NCI-H2227 (cell line): ENCODE measurements at regions not wholly inside any gene's neighbourhood (a gene's known extent, or its start where the extent isn't known, plus 50 kb on each side); places are given as distances from the start of the nearest gene placed in this dataset.
A peak's percentile ranks its signal among the peaks of the same experiment; 100 is the strongest.
"Not testable (repeated sequence)": the region's sequence is repeated elsewhere in the genome, so short reads cannot be mapped to it uniquely, and the experiment has no call there.

Source experiments
- DNase-seq: peaks from one replicate; lab custom pipeline; 2025; ENCODE audit not compliant: unreplicated experiment; lab: John Stamatoyannopoulos, UW

- DNase-seq = no peak
These were observed 83.3 kb upstream of the SIRPA start for GRCh38 chr20:1811621-1812498.

DNA sequence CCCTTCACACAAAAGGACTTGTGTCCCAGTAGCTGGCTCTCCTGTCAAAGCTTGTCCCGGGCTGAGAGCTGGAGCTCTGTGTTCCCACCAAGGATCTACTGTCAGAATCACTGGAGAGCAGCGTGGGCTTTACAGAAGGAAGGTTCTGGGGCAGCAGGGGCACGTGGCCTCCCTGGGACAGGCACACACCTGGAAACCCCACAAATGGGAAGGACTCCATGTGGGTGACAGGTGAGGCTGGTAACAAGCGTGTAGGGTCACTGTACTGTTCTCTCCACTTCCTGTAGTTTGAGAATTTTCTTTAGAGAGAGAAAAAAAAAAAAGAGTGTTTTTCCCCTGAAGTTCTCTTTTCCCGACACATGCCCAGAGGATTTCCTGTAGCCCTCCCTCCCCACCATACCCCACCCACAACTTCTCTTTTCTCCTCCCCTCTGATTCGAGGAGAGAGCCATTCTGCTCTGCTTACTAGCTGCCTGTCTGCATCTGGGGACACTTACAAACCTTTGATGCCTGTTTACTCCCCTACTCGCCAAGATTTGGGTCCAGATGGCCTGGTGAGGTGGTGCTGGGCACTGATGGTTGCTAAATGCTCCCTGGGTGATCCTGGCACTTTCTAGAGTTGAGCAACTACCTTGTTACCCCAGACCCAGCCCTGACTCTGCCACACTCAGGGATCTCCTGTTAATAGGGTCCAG is 84.1 kb upstream of the SIRPA start:
- DNase-seq = no peak

DNA sequence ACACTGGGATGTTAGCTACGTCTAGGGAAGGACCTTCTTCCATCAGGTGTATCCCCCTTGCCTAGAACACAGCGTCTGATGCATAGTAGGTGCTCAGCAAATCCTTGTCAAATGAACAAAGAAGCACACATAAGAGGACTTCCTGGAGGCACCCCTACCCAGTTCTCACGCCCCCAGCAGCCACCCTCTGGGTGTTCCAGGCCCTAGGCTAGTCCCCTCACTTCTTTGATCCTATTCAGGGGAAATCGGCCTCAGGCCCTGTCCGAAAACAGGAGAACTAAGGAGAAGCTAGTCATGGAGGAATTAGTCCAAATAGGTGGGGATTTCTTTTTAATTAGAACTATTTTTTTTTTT is 84.7 kb upstream of the SIRPA start:
- no peak for DNase-seq

- DNase-seq = no peak
These were observed 85.3 kb upstream of the SIRPA start for GRCh38 chr20:1809611-1810510.

DNA sequence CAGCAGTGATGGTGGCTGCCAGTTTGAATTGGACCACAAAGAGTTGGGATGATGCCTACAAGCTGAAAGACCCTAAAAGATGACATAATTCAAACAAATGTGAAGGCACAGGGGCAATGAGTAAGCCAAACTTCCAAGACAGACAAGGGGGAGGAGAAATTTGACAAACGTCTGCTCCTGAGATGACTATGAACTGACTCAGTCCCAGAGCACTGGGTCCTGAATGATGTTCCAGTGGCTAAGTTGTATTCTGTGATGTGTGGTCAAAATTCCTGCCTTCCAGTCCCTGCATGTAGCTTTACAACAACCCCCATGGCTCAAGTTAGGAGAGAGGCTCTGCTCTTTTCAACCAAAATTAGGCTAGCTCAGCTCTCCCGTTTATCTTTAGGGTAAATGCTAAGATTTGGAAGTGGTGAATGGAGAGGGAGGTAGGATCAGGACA is 86.1 kb upstream of the SIRPA start:
- no peak for DNase-seq

- no peak for DNase-seq
These were observed 87.1 kb upstream of the SIRPA start for GRCh38 chr20:1808101-1808500.

- DNase-seq = no peak
These were observed 87.8 kb upstream of the SIRPA start for GRCh38 chr20:1807394-1807793.

- DNase-seq = no peak
These were observed 88.8 kb upstream of the SIRPA start for GRCh38 chr20:1806456-1806855.

- DNase-seq = no peak
These were observed 89.4 kb upstream of the SIRPA start for GRCh38 chr20:1805816-1806215.

- no peak for DNase-seq
These were observed 90.0 kb upstream of the SIRPA start for GRCh38 chr20:1805161-1805581.

DNA sequence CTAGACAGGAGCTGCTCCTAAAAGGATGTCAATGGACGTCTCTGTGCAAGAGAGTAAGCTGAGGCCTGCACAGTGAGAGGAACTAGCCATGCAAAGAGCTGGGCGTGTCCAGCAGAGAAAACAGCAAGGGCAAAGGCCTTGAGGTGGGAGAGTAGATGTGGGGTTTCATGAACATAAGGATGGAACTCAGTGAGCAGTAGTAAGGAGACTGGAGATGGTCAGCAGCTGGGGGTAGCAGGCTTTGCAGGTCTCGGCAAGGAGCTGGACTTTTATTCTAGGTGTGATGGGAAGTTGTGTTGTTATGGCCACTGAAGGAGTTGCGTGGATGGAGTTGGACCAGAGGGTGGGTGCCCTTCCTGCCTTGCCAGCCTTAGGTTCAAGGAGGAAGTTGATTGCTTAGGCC is 90.7 kb upstream of the SIRPA start:
- no peak for DNase-seq

DNA sequence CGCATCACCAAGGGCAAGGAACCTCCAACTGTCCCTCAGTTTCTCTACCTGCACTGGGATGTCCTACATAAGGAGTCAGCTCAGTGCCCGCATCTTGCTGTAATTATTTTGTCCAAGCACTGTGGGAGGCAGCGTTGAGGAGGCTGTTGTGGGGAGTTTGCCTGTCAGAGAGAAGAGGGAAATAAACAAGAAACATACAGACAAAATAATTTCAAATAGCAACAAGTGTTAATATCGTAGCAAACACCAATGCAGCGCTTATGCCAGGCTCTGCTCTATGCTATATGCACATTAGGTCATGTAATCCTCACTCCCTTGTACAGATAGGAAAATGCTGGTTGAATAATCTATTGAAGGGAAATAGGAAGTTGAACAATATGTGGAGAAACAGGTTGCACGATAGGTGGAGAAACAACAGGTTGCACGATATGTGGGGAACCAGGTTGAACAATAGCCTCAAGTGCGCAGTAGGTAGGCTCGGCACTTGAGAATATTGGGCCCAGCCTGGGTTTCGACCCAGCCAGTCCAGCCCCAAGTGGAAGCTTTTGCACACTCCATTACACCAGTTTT is 91.2 kb upstream of the SIRPA start:
- DNase-seq = no peak

GRCh38 chr20:1803061-1803931 is 91.9 kb upstream of the SIRPA start:
- peak; percentile 87 for DNase-seq

DNA sequence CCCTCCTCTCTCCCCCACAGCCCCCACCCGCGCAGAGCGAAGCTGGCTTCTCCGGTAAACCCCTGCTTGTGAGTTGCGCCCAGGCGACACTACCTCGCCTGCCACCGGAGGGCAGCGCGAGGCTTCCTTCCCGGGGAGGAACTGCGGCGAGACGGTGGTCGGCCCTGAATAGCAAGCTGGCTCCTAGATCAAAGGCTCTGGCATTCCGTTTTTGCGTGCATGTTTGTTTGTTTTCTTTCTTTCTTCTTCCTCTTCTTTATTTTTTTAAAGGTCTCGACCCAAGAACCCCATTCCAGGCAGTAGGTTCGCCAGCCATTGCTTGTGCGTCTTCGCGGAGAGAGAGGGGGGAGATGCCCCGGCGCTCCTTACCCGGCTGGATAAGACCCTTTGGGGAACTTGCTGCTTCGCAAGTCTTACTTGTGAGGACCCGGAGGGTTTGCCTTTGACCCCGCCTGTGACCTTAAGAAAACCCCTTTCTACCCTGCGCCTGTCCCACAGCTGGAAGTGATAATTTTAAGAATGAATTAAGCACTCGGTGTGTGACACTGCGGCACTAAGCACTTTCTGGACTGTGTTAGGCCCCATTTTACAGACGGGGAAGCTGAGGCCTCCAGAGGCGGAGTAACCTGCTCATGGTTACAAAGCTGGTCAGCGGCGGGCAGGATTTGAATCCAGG is 92.7 kb upstream of the SIRPA start:
- peak; percentile 84 for DNase-seq

DNA sequence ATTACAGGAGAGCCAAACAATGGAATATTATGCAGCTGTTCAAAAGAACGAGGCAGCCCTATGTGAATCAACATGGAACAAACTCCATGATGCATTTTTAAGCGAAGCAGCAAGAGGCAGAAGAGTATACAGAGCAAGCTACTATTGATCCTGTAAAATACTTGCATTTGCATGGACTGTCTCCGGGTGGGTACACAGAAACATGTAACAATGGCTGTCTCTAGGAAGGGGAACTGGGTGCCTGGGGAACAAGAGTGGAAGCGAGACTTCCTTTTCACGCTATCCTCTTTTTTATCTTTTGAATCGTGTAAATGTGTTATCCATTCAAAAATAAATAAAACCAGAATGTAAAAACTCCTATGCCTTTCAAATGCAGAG is 93.3 kb upstream of the SIRPA start:
- no peak for DNase-seq

GRCh38 chr20:1801225-1801928 is 93.8 kb upstream of the SIRPA start:
- no peak for DNase-seq

- DNase-seq = peak; percentile 29
These were observed 94.4 kb upstream of the SIRPA start for GRCh38 chr20:1800777-1801176.

DNA sequence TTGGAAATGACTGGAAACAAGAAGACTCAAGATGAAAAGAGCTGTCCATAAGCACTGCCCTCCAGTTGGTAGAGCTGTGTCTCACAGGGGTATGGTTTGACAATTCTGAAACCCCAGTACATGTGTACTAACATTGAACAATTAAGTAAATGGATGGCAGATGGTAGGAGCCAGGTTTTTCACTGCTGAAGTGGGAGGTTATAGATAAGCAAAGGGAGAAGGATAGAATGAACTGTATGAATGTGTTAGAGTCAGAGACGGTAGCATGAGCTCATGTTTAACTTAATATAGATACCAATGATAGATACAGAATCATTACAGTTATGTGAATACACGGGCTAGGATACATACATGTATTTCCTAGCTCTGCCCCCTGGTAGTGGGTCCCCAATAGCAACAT is 95.0 kb upstream of the SIRPA start:
- no peak for DNase-seq

DNA sequence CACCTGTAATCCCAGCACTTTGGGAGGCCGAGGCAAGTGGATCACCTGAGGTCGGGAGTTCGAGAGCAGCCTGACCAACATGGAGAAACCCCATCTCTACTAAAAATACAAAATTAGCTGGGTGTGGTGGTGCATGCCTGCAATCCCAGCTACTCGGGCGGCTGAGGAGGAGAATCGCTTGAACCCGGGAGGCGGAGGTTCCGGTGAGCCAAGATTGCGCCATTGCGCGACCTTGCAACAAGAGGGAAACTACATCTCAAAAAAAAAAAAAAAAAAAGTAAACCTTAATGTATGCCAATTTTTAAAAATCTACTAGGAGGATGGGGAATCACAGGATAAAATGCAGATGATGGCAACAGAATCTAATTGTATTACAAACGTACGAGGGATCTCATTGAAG is 95.5 kb upstream of the SIRPA start:
- not testable (repeated sequence) for DNase-seq
